SK-N-SH (cell line): ENCODE measurements at regions not wholly inside any gene's neighbourhood (a gene's known extent, or its start where the extent isn't known, plus 50 kb on each side); places are given as distances from the start of the nearest gene placed in this dataset.

Experiments used
- CTCF ChIP-seq: fragments of 200-600 bp; sonication (generic); IDR thresholded peaks from 2 replicates; pipeline ENCODE4 v1.6.1; 2017; ENCODE audit warnings: antibody characterized with exemption, mild to moderate bottlenecking, moderate library complexity
- EP300 ChIP-seq, 2 experiments: IDR thresholded peaks; 2 replicates each; pipeline versions ENCODE4 v1.4.0 to v1.6.1; 2012; ENCODE audit warnings: borderline replicate concordance in 1 of 2, low read depth in 1 of 2, low read length in 1 of 2
- PBX3 ChIP-seq: IDR thresholded peaks from 2 replicates; pipeline ENCODE4; 2012
- POLR2AphosphoS5 ChIP-seq: IDR thresholded peaks from 2 replicates; pipeline ENCODE4 v1.6.1; 2012; ENCODE audit warnings: low read depth, low read length
- TAF1 ChIP-seq: IDR thresholded peaks from 2 replicates; pipeline ENCODE4 v1.6.1; 2012; ENCODE audit warnings: low read depth, mild to moderate bottlenecking, low read length, moderate library complexity, borderline replicate concordance
- USF1 ChIP-seq: IDR thresholded peaks from 2 replicates; pipeline ENCODE4 v1.4.0; 2012; ENCODE audit warnings: low read depth, borderline replicate concordance
- USF2 ChIP-seq: fragments of 150-350 bp; IDR thresholded peaks from 2 replicates; pipeline ENCODE4 v1.6.1; 2017; ENCODE audit warnings: antibody characterized with exemption, low read length, low read depth, borderline replicate concordance

GRCh38 chr17:13197586-13197985 is 179.8 kb upstream of the ELAC2 start:
- no peak for TF ChIP-seq POLR2AphosphoS5
- no peak for TF ChIP-seq CTCF
- no peak for TF ChIP-seq EP300 (IDR thresholded peaks at IDR 0.05; ENCODE audit: borderline replicate concordance in 1 of 2, low read depth in 1 of 2, low read length in 1 of 2)
- no peak for TF ChIP-seq PBX3
- no peak for TF ChIP-seq TAF1
- no peak for TF ChIP-seq USF1
- no peak for TF ChIP-seq USF2
